ENCODE measurements at regions not wholly inside any gene's neighbourhood (a gene's known extent, or its start where the extent isn't known, plus 50 kb on each side); places are given as distances from the start of the nearest gene placed in this dataset.

GRCh38 chr2:81505586-81505985, 1201.0 kb upstream of the LRRTM1 start:
- TF ChIP-seq CTCF (IDR thresholded peaks at IDR 0.05) (no peak), POLR2AphosphoS5 (IDR thresholded peaks at IDR 0.05; ENCODE audit: low read depth, low read length) (no peak), TCF7L2 (IDR thresholded peaks at IDR 0.05; ENCODE audit: low read depth, low read length) (no peak), SIN3A (IDR thresholded peaks at IDR 0.05; ENCODE audit: borderline replicate concordance, insufficient read depth, low read depth, low read length) (no peak)
- TF ChIP-seq, protein P1, sequence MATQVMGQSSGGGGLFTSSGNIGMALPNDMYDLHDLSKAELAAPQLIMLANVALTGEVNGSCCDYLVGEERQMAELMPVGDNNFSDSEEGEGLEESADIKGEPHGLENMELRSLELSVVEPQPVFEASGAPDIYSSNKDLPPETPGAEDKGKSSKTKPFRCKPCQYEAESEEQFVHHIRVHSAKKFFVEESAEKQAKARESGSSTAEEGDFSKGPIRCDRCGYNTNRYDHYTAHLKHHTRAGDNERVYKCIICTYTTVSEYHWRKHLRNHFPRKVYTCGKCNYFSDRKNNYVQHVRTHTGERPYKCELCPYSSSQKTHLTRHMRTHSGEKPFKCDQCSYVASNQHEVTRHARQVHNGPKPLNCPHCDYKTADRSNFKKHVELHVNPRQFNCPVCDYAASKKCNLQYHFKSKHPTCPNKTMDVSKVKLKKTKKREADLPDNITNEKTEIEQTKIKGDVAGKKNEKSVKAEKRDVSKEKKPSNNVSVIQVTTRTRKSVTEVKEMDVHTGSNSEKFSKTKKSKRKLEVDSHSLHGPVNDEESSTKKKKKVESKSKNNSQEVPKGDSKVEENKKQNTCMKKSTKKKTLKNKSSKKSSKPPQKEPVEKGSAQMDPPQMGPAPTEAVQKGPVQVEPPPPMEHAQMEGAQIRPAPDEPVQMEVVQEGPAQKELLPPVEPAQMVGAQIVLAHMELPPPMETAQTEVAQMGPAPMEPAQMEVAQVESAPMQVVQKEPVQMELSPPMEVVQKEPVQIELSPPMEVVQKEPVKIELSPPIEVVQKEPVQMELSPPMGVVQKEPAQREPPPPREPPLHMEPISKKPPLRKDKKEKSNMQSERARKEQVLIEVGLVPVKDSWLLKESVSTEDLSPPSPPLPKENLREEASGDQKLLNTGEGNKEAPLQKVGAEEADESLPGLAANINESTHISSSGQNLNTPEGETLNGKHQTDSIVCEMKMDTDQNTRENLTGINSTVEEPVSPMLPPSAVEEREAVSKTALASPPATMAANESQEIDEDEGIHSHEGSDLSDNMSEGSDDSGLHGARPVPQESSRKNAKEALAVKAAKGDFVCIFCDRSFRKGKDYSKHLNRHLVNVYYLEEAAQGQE (IDR thresholded peaks at IDR 0.05; ENCODE audit: insufficient read depth in 1 of 2, low read depth in 2 of 2, low read length in 1 of 2) = no peak

Data from Panc1 (cell line).